Tibial nerve (tissue), 4 donors: ENCODE measurements at regions not wholly inside any gene's neighbourhood (a gene's known extent, or its start where the extent isn't known, plus 50 kb on each side); places are given as distances from the start of the nearest gene placed in this dataset.
A peak's percentile ranks its signal among the peaks of the same experiment; 100 is the strongest.

ENCODE experiments used
- DNase-seq, 2 donors: peaks; one replicate each; pipeline ENCODE4 v3.0.0-alpha.2; 2019; ENCODE audit warnings: low spot score in 2 of 2
- H3K27ac ChIP-seq, 4 donors: fragments of 200-600 bp; sonication (generic) in 3 of 4; one replicate each; pipeline ENCODE4 v1.5.1; 2017 to 2019; ENCODE audit warnings: mild to moderate bottlenecking in 1 of 4
- H3K27me3 ChIP-seq, 2 donors: fragments of 200-600 bp; sonication (generic) in 1 of 2; one replicate each; pipeline versions ENCODE4 v1.5.1 to v1.6.0; 2017 to 2019
- H3K36me3 ChIP-seq, 3 donors: fragments of 200-600 bp; sonication (generic); one replicate each; pipeline ENCODE4 v1.5.1; 2018 to 2019
- H3K4me1 ChIP-seq, 4 donors: fragments of 200-600 bp; sonication (generic) in 3 of 4; one replicate each; pipeline ENCODE4 v1.5.1; 2017 to 2019
- H3K4me3 ChIP-seq, 4 donors: fragments of 200-600 bp; sonication (generic) in 3 of 4; one replicate each; pipeline ENCODE4 v1.5.1; 2017 to 2019; ENCODE audit warnings: mild to moderate bottlenecking in 1 of 4, moderate library complexity in 1 of 4
- H3K9me3 ChIP-seq, 4 donors: fragments of 200-600 bp; sonication (generic) in 3 of 4; one replicate each; pipeline ENCODE4 v1.5.1; 2017 to 2019
- CTCF ChIP-seq, 5 experiments: fragments of 200-600 bp in 3 of 5; fragments of 450-650 bp in 2 of 5; sonication (generic) in 3 of 5; IDR thresholded peaks; one replicate each; pipeline ENCODE4 v1.5.1; 2016 to 2019; ENCODE audit warnings: antibody characterized with exemption in 5 of 5, mild to moderate bottlenecking in 3 of 5, moderate library complexity in 2 of 5
- EP300 ChIP-seq, 2 donors: sonication (generic); formaldehyde crosslinking; IDR thresholded peaks; one replicate each; pipeline ENCODE4 v1.6.1; 2017; ENCODE audit warnings: antibody characterized with exemption in 2 of 2, mild to moderate bottlenecking in 1 of 2
- POLR2A ChIP-seq, 2 donors: fragments of 450-650 bp; IDR thresholded peaks; one replicate each; pipeline ENCODE4 v1.6.1; 2017; ENCODE audit warnings: antibody characterized with exemption in 2 of 2, mild to moderate bottlenecking in 2 of 2, moderate library complexity in 2 of 2
- WGBS, 2 donors: methylation state at CpG; one replicate each; pipeline ENCODE4 v1.1.5; 2018; 5-methylcytosine and 5-hydroxymethylcytosine counted together

- Histone ChIP-seq H3K4me3 (no peak overlapping the region), H3K27ac (no peak overlapping the region), H3K27me3 (no peaks in the 10 kb centered on the region), H3K9me3 (no peaks in the 10 kb centered on the region), H3K4me1 (no peaks in the 10 kb centered on the region), H3K36me3 (no peaks in the 10 kb centered on the region)
- WGBS, 2 donors: 59 to 72% methylated on average over 3 of the region's 3 CpGs
- no peak for DNase-seq
- TF ChIP-seq CTCF (IDR thresholded peaks at IDR 0.05): no peak
- no peak for TF ChIP-seq POLR2A (IDR thresholded peaks at IDR 0.05)
- TF ChIP-seq EP300 (IDR thresholded peaks at IDR 0.05): no peak
Observed at GRCh38 chrX:136975684-136976470, 57.9 kb downstream of the GPR101 start.

DNA sequence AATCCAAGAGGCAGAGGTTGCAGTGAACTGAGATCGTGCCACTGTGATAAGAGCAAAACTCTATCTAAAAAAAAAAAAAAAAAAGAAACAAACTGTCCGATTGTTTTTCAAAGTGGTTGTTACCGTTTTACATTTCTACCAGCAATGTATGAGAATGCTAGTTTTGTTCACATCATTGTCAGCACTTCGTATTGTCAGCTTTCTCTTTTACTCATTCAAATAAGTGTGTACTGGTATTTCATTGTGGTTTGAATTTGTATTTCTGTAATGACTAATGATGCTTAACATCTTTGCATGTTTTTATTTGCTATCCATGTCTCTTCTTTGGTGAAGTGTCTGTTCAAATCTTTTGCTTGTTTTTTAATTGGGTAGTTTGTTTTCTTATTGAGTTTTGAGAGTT lies 65.8 kb downstream of the GPR101 start:
- Histone ChIP-seq H3K27me3 (no peaks in the 10 kb centered on the region), H3K36me3 (no peaks in the 10 kb centered on the region), H3K9me3 (no peaks in the 10 kb centered on the region), H3K27ac (no peak overlapping the region), H3K4me3 (no peak overlapping the region), H3K4me1 (no peaks in the 10 kb centered on the region)
- WGBS, 2 donors: 79 to 94% methylated on average over 4 of the region's 4 CpGs
- no peak for DNase-seq
- no peak for TF ChIP-seq EP300 (IDR thresholded peaks at IDR 0.05)
- TF ChIP-seq CTCF (IDR thresholded peaks at IDR 0.05): no peak
- TF ChIP-seq POLR2A (IDR thresholded peaks at IDR 0.05): no peak

DNA sequence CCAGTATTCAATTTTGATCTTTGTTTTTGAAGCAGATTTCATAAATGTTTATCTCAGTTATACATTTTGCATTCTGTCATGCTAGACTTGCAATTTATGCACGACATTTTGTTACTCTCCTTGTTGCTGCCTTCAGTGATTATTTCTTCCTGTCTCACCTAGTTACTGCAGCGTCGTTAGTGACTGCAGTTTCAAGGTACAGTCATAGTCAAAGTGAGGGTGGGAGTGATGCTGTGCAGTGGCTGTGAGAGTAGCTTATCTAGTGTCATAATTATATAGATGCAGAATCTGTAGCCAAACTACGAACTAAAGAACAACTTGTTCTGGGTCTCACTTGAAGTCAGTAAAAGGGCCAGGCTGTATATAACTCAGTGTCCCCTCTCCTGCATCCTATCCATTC lies 69.8 kb downstream of the GPR101 start:
- no peaks in the 10 kb centered on the region for H3K27me3 ChIP-seq
- no peak for DNase-seq
- WGBS, 2 donors: 81 to 90% methylated on average over 4 of the region's 4 CpGs
- no peaks in the 10 kb centered on the region for H3K36me3 ChIP-seq
- H3K4me3 ChIP-seq: no peak overlapping the region
- TF ChIP-seq EP300 (IDR thresholded peaks at IDR 0.05) (no peak), POLR2A (IDR thresholded peaks at IDR 0.05) (no peak), CTCF (IDR thresholded peaks at IDR 0.05) (no peak)
- H3K27ac ChIP-seq: no peak overlapping the region
- no peaks in the 10 kb centered on the region for H3K4me1 ChIP-seq
- no peaks in the 10 kb centered on the region for H3K9me3 ChIP-seq

- no peak overlapping the region for H3K27ac ChIP-seq
- H3K4me3 ChIP-seq: no peak overlapping the region
- H3K36me3 ChIP-seq: no peaks in the 10 kb centered on the region
- H3K27me3 ChIP-seq: no peaks in the 10 kb centered on the region
- no peaks in the 10 kb centered on the region for H3K4me1 ChIP-seq
- no peak for TF ChIP-seq CTCF (IDR thresholded peaks at IDR 0.05)
- no peak for TF ChIP-seq POLR2A (IDR thresholded peaks at IDR 0.05)
- TF ChIP-seq EP300 (IDR thresholded peaks at IDR 0.05): no peak
- H3K9me3 ChIP-seq: no peaks in the 10 kb centered on the region
- no peak for DNase-seq
- WGBS, 2 donors: 60 to 64% methylated on average over 4 of the region's 4 CpGs
Observed at GRCh38 chrX:136961594-136962135, 72.1 kb downstream of the GPR101 start.

DNA sequence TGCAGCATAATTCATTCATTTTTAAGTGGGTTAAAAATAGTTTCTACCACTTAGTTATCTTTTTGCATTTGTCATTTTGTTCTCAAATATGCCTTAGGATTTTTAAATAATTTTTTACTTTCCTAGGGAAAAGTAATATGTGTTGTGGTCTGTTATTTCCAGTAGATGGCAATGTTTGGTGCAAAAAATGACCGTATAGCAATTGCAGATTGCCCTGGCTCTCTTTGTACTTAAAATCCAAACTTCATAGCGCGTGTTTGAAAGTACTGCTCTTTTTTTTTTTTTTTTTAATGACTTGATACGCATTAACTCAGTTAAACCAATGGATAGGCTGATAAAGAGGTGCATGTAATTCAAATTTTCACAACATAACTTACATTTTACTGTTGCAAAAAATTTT lies 74.4 kb upstream of the RBMX start:
- Histone ChIP-seq H3K27me3 (no peaks in the 10 kb centered on the region), H3K4me1 (no peaks in the 10 kb centered on the region), H3K36me3 (no peaks in the 10 kb centered on the region), H3K27ac (no peak overlapping the region), H3K4me3 (no peak overlapping the region), H3K9me3 (no peaks in the 10 kb centered on the region)
- WGBS, 2 donors: 0 to 13% methylated on average over 4 of the region's 4 CpGs
- TF ChIP-seq CTCF (IDR thresholded peaks at IDR 0.05) (peak; percentile 15 to 28 (median 26)), POLR2A (IDR thresholded peaks at IDR 0.05) (no peak), EP300 (IDR thresholded peaks at IDR 0.05) (no peak)
- no peak for DNase-seq
